KBM-7 (cell line): ENCODE measurements at regions not wholly inside any gene's neighbourhood (a gene's known extent, or its start where the extent isn't known, plus 50 kb on each side); places are given as distances from the start of the nearest gene placed in this dataset.
"Not testable (repeated sequence)": the region's sequence is repeated elsewhere in the genome, so short reads cannot be mapped to it uniquely, and the experiment has no call there.

Source experiments
- DNase-seq: peaks from one replicate; pipeline ENCODE4 v3.0.0-alpha.2; 2015
- in situ Hi-C: fragments of 300-500 bp; cut with MboI; formaldehyde crosslinking; loops from 2 replicates; pipeline ENCODE4 v1.14.3; 2020; ENCODE audit warnings: low sequenced_read_pairs, low pct_unique_long_range_greater_than_20kb, mixed read lengths

- in situ Hi-C loops, result loop anchor here (25.0 kb wide), 1 partner anchor 107 kb away; no protein-coding TSS in a partner anchor
- DNase-seq, result no peak
Measured at GRCh38 chr21:17368748-17369363, 144.0 kb upstream of the CXADR start.

DNA sequence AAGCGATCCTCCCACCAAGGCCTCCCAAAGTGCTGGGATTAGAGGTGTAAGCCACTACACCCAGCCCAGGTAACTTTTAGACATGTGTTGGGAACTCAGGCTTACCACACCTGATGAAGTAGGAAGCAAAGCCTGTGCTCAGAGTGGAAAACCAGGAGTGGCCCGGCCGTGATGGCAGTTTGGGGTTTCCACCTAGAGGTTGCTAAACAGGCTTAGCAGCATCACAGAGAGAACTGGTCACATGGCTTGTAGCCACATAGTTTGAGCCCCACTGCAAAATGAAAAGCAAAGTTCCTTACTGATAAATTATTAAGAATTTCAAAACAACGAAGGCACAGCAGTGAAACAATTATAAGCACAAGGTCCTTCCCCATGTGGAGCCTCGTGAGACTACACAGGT lies 142.6 kb upstream of the CXADR start:
- DNase-seq, result no peak
- in situ Hi-C loops, result loop anchor here (25.0 kb wide), 1 partner anchor 108 kb away; no protein-coding TSS in a partner anchor

DNA sequence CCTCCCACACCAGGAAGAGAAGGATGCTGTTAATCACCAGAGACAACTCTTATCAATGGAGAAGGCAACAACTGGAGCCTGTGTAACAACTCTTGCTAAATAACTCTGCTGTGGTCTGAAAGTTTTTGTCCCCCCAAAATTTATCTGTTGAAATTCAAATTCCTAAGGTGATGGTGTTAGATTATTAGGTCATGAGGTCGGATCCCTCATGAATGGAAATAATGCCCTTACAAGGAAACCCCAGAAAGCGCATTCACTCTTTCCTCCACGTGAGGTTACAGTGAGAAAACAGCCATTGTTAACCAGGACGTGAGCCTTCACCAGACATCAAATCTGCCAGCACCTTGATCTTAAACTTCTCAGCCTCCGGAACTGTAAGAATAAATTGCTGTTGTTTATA lies 141.9 kb upstream of the CXADR start:
- in situ Hi-C loops, result loop anchor here (25.0 kb wide), 1 partner anchor 109 kb away; no protein-coding TSS in a partner anchor
- no peak for DNase-seq

GRCh38 chr21:17371450-17371849 lies 141.4 kb upstream of the CXADR start:
- in situ Hi-C loops, result loop anchor here (25.0 kb wide), 1 partner anchor 109 kb away; no protein-coding TSS in a partner anchor
- DNase-seq, result no peak

DNA sequence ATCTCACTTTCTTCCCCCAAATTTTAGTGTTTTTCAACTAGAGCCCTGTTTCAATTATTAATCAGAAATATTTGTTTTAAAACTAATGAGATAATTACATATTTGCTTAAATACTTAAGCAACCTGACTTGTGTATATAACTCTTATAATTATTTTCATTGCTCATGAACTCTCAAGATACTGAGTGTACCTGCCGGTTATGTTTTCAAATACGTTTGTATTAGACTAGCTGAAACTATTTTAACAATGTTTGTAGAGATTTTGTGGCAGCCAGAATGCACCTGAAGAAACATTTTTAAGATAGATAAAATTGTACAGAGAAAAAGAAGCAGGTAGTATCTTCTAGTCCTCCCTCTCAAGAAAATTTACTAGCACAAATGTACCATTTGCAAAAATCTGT lies 140.6 kb upstream of the CXADR start:
- no peak for DNase-seq
- in situ Hi-C loops, result loop anchor here (25.0 kb wide), 1 partner anchor 110 kb away; no protein-coding TSS in a partner anchor

DNA sequence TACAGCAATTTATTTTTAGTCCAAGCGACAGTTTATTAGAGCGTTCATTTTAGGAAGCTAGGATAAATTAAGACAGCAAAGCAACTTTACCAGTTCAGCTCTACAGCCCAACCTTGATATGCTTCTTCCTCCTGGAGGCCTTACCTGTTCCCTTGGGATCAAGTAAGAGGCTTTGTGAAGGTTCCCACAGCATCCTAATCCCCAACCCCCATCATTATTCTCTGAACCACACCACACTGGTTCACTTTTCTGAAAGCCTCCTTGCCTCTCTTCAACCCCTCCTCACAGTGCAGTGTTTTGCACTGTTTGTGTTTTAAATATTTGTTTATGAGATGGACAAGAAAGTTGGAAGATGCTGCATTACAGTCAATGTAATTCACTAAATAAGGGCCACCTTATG lies 126.3 kb upstream of the CXADR start:
- in situ Hi-C loops, result no loop called here
- DNase-seq, result no peak

GRCh38 chr21:17387030-17387617 lies 125.7 kb upstream of the CXADR start:
- in situ Hi-C loops, result no loop called here
- DNase-seq, result peak; percentile 86

- peak; percentile 16 for DNase-seq
- in situ Hi-C loops, result no loop called here
Measured at GRCh38 chr21:17388226-17388625, 124.6 kb upstream of the CXADR start.

GRCh38 chr21:17389311-17389710 lies 123.5 kb upstream of the CXADR start:
- no peak for DNase-seq
- in situ Hi-C loops, result no loop called here

- in situ Hi-C loops, result no loop called here
- DNase-seq, result no peak
Measured at GRCh38 chr21:17390569-17390968, 122.3 kb upstream of the CXADR start.

DNA sequence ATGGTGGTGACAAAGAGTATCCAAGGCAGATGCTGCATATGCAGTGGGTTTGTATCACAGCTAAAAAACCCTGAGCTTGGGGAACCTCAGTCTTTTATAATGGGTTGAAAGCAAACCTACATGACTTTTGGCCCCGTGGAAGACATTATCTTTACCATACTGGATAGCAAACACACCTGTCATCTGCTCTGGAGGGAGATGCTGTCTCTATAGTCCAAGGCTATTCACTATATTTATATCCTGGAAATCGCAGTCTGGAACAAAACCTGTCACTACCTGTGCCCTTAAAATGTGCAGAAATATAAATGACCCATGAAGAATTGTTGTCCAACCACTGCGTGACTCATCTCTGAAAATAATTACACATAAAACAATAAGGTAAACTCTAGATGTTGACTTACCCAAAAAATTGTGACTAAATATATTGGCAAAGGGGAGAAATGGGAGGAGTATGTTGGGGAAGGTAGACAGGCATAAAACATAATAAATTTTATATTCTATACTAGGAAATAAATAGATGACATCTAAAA lies 121.0 kb upstream of the CXADR start:
- in situ Hi-C loops, result no loop called here
- no peak for DNase-seq

DNA sequence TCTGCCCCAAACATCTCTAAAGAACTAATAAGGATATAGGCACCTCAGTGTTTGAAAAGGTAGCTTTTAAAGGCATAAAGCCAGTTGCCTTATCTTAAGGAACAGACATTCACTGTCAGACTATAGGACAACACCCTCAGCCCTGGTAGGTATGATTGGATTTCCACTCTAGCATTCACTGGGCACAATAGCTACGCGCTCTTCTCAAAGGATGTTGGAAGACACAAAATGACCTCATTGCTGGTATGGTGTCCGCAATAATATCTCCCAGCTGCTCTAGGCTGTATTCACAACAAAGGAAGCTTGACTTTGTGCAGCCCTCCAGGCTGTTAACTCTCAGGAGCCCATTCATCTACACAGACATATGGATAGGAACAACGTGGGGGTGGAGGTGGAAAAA lies 119.4 kb upstream of the CXADR start:
- in situ Hi-C loops, result no loop called here
- no peak for DNase-seq

GRCh38 chr21:17396948-17397347 lies 115.9 kb upstream of the CXADR start:
- in situ Hi-C loops, result no loop called here
- no peak for DNase-seq

GRCh38 chr21:17397703-17398102 lies 115.1 kb upstream of the CXADR start:
- in situ Hi-C loops, result no loop called here
- DNase-seq, result no peak

- DNase-seq, in situ Hi-C loops: not testable (repeated sequence)
Measured at GRCh38 chr21:17398954-17399353, 113.9 kb upstream of the CXADR start.

- no peak for DNase-seq
- in situ Hi-C loops, result no loop called here
Measured at GRCh38 chr21:17402937-17403336, 109.9 kb upstream of the CXADR start.

- in situ Hi-C loops, result no loop called here
- DNase-seq, result no peak
Measured at GRCh38 chr21:17406202-17406601, 106.6 kb upstream of the CXADR start.

DNA sequence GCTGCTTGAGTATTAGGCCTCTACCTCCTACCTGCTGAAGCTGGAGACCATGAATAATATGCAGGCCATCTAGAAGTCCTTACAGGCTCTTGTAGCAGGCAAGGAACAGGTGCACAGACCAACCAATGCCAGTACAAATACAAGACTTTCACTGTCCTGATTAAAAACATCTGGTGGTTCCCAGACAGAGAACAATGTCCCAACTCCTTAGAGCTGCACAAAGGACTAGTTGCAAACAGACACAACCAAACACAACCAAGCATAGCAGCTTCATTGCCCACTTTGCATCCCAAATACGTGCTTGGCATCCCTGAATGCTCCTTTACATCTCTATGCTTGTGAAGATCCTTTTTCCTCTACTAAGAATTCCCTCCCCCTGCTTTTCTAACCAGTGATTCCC lies 98.1 kb upstream of the CXADR start:
- no peak for DNase-seq
- in situ Hi-C loops, result no loop called here

- no peak for DNase-seq
- in situ Hi-C loops, result no loop called here
Measured at GRCh38 chr21:17416139-17416538, 96.7 kb upstream of the CXADR start.

DNA sequence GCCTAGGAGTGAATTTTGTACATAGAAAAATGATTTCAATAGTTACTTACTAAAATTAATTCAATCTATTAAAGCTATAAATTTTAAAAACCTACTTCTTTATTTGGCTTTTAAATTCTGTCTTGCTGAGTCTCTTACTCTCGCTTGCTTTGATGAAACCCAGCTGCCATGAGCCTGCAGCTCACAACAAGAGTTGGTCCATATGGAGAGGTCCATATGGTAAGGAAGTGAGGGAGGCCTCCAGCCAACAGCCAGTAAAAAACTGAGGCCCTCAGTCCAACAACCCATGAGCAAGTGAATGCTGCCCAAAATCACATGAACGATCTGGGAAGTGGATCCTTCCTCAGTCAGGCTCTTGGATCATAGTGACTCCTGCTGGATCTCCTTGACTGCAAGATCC lies 89.9 kb upstream of the CXADR start:
- in situ Hi-C loops, result no loop called here
- DNase-seq, result no peak

DNA sequence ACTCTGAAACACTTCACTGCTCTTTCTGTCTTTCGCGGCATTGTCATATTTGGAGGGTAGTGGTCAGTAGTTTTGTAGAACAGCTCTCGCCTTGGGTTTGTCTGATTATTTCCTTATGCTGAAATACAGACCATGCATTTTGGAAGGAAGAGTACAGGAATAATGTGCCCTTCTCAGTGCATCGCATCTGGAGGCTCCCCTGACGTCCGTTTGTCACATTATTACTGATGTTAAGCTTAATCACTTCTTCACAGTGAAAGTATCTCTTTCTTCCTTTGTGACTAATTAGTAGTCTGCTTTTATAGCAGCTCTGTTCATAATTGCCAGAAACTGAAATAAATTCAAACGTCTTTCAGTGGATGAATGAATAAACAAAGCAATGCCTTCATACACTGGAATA lies 85.7 kb upstream of the CXADR start:
- in situ Hi-C loops, result no loop called here
- no peak for DNase-seq
